Thyroid gland (tissue), 4 donors: ENCODE measurements at regions not wholly inside any gene's neighbourhood (a gene's known extent, or its start where the extent isn't known, plus 50 kb on each side); places are given as distances from the start of the nearest gene placed in this dataset.

Experiments
- DNase-seq, 2 donors: peaks; one replicate each; pipeline ENCODE4 v3.0.0-alpha.2; 2019
- H3K27ac ChIP-seq, 3 donors: fragments of 200-600 bp; sonication (generic); 1 replicate in 2 of 3; 2 replicates in 1 of 3; pipeline ENCODE4 v1.5.1; 2016 to 2019; ENCODE audit warnings: mild to moderate bottlenecking in 1 of 3, moderate library complexity in 1 of 3
- H3K27me3 ChIP-seq: fragments of 200-600 bp; sonication (generic); one replicate; pipeline ENCODE4 v1.5.1; 2019
- H3K36me3 ChIP-seq, 2 donors: fragments of 200-600 bp; sonication (generic); one replicate each; pipeline ENCODE4 v1.5.1; 2016 to 2019
- H3K4me1 ChIP-seq, 2 donors: fragments of 200-600 bp; sonication (generic); one replicate each; pipeline ENCODE4 v1.5.1; 2017 to 2019
- H3K4me3 ChIP-seq, 3 donors: fragments of 200-600 bp; sonication (generic); replicated peaks in 1 of 3; 1 replicate in 2 of 3; 2 replicates in 1 of 3; pipeline ENCODE4 v1.5.1; 2016; ENCODE audit warnings: mild to moderate bottlenecking in 1 of 3
- H3K9me3 ChIP-seq: fragments of 200-600 bp; sonication (generic); one replicate; pipeline ENCODE4 v1.5.1; 2017
- CTCF ChIP-seq, 6 experiments: fragments of 200-600 bp in 3 of 6; fragments of 450-650 bp in 3 of 6; sonication (generic) in 3 of 6; IDR thresholded peaks; one replicate each; pipeline ENCODE4 v1.5.1; 2016 to 2019; ENCODE audit warnings: antibody characterized with exemption in 6 of 6, mild to moderate bottlenecking in 2 of 6, inconsistent platforms in 1 of 6, moderate library complexity in 1 of 6
- POLR2A ChIP-seq, 2 donors: fragments of 450-650 bp; IDR thresholded peaks; one replicate each; pipeline ENCODE4 v1.6.1; 2017; ENCODE audit warnings: antibody characterized with exemption in 2 of 2, mild to moderate bottlenecking in 2 of 2, moderate library complexity in 1 of 2
- WGBS, 2 donors: methylation state at CpG; one replicate each; pipeline ENCODE4 v1.1.5; 2017; 5-methylcytosine and 5-hydroxymethylcytosine counted together
- intact Hi-C: fragments of 100-400 bp; cut with DNase I; formaldehyde crosslinking; loops from one replicate; pipeline ENCODE4 v1.15.1; 2023

DNA sequence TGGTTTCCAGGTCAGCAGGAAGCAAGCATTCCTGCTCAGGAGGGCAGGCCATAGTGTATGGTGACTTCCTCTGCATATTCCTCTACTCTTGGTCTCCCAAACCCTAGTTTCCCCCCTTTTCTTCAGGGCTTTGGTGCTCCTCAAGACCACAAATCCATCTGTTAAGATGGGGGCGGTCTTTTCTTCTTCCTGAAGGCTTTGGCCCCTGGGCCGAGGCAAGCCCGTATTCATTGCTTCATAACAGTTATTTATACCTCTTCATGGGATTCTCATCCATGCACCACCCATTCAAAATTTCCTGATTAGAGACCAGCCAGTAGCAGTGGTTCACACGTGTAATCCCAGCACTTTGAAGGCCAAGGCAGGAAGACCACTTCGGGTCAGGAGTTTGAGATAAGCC is 62.1 kb upstream of the IL12A start:
- WGBS, 2 donors, result 92 to 93% methylated on average over 5 of the region's 5 CpGs
- no peak overlapping the region for H3K4me3 ChIP-seq
- H3K27ac ChIP-seq, result no peak overlapping the region
- H3K9me3 ChIP-seq, result no peaks in the 10 kb centered on the region
- H3K27me3 ChIP-seq, result no peaks in the 10 kb centered on the region
- TF ChIP-seq CTCF (IDR thresholded peaks at IDR 0.05), result no peak
- TF ChIP-seq POLR2A (IDR thresholded peaks at IDR 0.05), result no peak
- H3K36me3 ChIP-seq, result no peaks in the 10 kb centered on the region
- intact Hi-C loops, result no loop called here
- H3K4me1 ChIP-seq, result no peaks in the 10 kb centered on the region
- DNase-seq, result no peak

- TF ChIP-seq CTCF (IDR thresholded peaks at IDR 0.05), result no peak
- no peak for TF ChIP-seq POLR2A (IDR thresholded peaks at IDR 0.05)
- Histone ChIP-seq H3K4me3 (no peak overlapping the region), H3K4me1 (no peaks in the 10 kb centered on the region), H3K36me3 (no peaks in the 10 kb centered on the region), H3K27ac (no peak overlapping the region), H3K9me3 (no peaks in the 10 kb centered on the region), H3K27me3 (no peaks in the 10 kb centered on the region)
- WGBS, 2 donors, result 58 to 61% methylated on average over 2 of the region's 2 CpGs
- intact Hi-C loops, result no loop called here
- DNase-seq, result no peak
Measured at GRCh38 chr3:159928071-159928491, 60.6 kb upstream of the IL12A start.

- WGBS, 2 donors, result 92 to 95% methylated on average over 6 of the region's 6 CpGs
- Histone ChIP-seq H3K27me3 (no peaks in the 10 kb centered on the region), H3K36me3 (no peaks in the 10 kb centered on the region), H3K27ac (no peak overlapping the region), H3K4me1 (no peaks in the 10 kb centered on the region), H3K4me3 (no peak overlapping the region), H3K9me3 (no peaks in the 10 kb centered on the region)
- no peak for DNase-seq
- intact Hi-C loops, result no loop called here
- TF ChIP-seq CTCF (IDR thresholded peaks at IDR 0.05) (no peak), POLR2A (IDR thresholded peaks at IDR 0.05) (no peak)
Measured at GRCh38 chr3:159928666-159929065, 60.0 kb upstream of the IL12A start.

- no peak for DNase-seq
- Histone ChIP-seq H3K27ac (no peak overlapping the region), H3K27me3 (no peaks in the 10 kb centered on the region), H3K4me3 (no peak overlapping the region), H3K36me3 (no peaks in the 10 kb centered on the region), H3K9me3 (no peaks in the 10 kb centered on the region), H3K4me1 (no peaks in the 10 kb centered on the region)
- TF ChIP-seq CTCF (IDR thresholded peaks at IDR 0.05) (no peak), POLR2A (IDR thresholded peaks at IDR 0.05) (no peak)
- WGBS, 2 donors, result 87% methylated on average over 11 of the region's 11 CpGs
- intact Hi-C loops, result no loop called here
Measured at GRCh38 chr3:159929171-159930141, 59.2 kb upstream of the IL12A start.

DNA sequence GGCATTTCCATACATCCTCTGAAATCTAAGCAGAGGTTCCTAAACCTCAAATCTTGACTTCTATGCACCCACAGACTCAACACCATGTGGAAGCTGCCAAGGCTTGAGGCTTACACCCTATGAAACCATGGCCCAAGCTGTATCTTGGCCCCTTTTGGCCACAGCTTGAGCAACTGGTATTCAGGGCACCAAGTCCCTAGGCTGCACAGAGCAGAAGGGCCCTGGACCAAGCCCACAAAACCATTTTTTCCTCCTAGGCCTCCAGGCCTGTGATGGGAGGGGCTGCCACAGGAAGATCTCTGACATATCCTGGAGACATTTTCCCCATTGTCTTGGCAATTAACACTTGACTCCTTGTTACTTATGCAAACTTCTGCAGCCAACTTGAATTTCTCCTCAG is 54.4 kb upstream of the IL12A start:
- Histone ChIP-seq H3K9me3 (no peaks in the 10 kb centered on the region), H3K36me3 (no peaks in the 10 kb centered on the region), H3K27me3 (no peaks in the 10 kb centered on the region), H3K4me1 (no peaks in the 10 kb centered on the region), H3K4me3 (no peak overlapping the region), H3K27ac (no peak overlapping the region)
- TF ChIP-seq CTCF (IDR thresholded peaks at IDR 0.05) (no peak), POLR2A (IDR thresholded peaks at IDR 0.05) (no peak)
- intact Hi-C loops, result no loop called here
- DNase-seq, result no peak
